Activated CD4-positive, alpha-beta memory T cell treated with anti-CD3 and anti-CD28 coated beads, Interleukin-2, amount 10 ng/mL, durations not matched to agents 7 days and 5 days (primary cell): ENCODE measurements at regions not wholly inside any gene's neighbourhood (a gene's known extent, or its start where the extent isn't known, plus 50 kb on each side); places are given as distances from the start of the nearest gene placed in this dataset.

Source experiments
- CTCF ChIA-PET: fragments of 350-600 bp; sonication (Branson Sonifier 250); formaldehyde crosslinking; loops from one replicate; lab custom pipeline; 2021; ENCODE audit warnings: antibody characterized with exemption, inconsistent platforms; lab: Charles Lee
- POLR2A ChIA-PET: fragments of 350-600 bp; sonication (Branson Sonifier 250); formaldehyde crosslinking; loops from one replicate; lab custom pipeline; 2021; ENCODE audit warnings: antibody characterized with exemption; lab: Charles Lee
- DNase-seq: peaks from one replicate; pipeline ENCODE4 v3.0.0-alpha.2; 2020
- H3K27ac Mint-ChIP-seq: one replicate; pipeline ENCODE4 v1.8.0; 2021; ENCODE audit warnings: mild to moderate bottlenecking, mixed read lengths
- H3K27me3 Mint-ChIP-seq: one replicate; pipeline ENCODE4 v1.8.0; 2021; ENCODE audit warnings: mixed read lengths
- H3K36me3 Mint-ChIP-seq: one replicate; pipeline ENCODE4 v1.8.0; 2021; ENCODE audit warnings: low read depth, mixed read lengths
- H3K4me1 Mint-ChIP-seq: one replicate; pipeline ENCODE4 v1.8.0; 2021; ENCODE audit warnings: mixed read lengths
- H3K4me3 Mint-ChIP-seq: one replicate; pipeline ENCODE4 v1.8.0; 2021; ENCODE audit warnings: mild to moderate bottlenecking, mixed read lengths
- H3K9me3 Mint-ChIP-seq: one replicate; pipeline ENCODE4 v1.8.0; 2021; ENCODE audit warnings: mixed read lengths

- H3K4me1 Mint-ChIP-seq = no peaks in the 10 kb centered on the region
- H3K27ac Mint-ChIP-seq = no peak overlapping the region
- no peak for DNase-seq
- no peaks in the 10 kb centered on the region for H3K27me3 Mint-ChIP-seq
- POLR2A ChIA-PET = no interaction called here
- CTCF ChIA-PET = no interaction called here
- no peaks in the 10 kb centered on the region for H3K36me3 Mint-ChIP-seq
- no peaks in the 10 kb centered on the region for H3K9me3 Mint-ChIP-seq
- H3K4me3 Mint-ChIP-seq = no peak overlapping the region
These were observed 51.3 kb downstream of the KRTAP19-8 start for GRCh38 chr21:30986965-30987364.

DNA sequence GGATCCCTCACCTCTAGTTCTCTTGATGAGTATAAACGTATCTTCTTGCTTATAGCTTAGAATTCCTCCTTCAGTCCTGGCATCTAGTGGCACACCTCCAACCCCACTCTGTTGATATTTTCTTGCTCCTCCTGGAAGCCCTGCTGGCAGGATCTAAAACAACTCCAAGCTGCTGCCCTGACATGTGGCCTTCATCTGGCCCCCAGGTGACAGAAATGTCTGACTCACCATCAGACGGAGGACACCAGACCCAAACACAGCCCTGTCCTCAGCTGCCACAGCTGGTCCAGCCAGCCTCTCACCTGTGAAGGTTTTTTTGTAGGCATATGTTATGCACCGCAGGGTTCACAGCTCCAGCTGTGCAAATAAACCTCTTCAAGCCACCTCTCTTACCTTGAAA, 53.4 kb downstream of the KRTAP19-8 start:
- Mint-ChIP-seq H3K36me3 (no peaks in the 10 kb centered on the region), H3K9me3 (no peaks in the 10 kb centered on the region), H3K27me3 (no peaks in the 10 kb centered on the region), H3K4me3 (no peak overlapping the region), H3K27ac (no peak overlapping the region), H3K4me1 (no peaks in the 10 kb centered on the region)
- ChIA-PET POLR2A (no interaction called here), CTCF (no interaction called here)
- DNase-seq = no peak

DNA sequence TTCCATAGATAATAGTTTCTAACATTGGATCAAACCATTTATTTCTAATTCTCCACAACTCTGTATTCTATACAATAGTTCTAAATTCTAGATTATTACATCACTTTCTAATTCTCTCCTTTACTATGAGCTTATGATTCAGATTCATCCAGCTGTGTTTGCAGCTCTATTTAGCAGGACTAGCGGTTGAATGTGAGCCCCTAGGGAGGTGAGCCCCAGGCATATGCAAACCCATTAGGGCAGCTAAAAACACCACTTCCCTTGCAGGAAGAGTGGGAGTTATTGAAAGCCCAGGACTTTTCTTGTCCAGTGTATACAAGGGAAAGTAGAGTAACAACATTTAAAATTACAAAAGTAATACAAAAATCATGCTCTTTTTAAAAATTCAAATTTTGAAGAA, 56.9 kb downstream of the KRTAP19-8 start:
- no peaks in the 10 kb centered on the region for H3K9me3 Mint-ChIP-seq
- H3K36me3 Mint-ChIP-seq = peaks cover 3% of the 10 kb centered on the region
- CTCF ChIA-PET = no interaction called here
- no peak overlapping the region for H3K4me3 Mint-ChIP-seq
- H3K27ac Mint-ChIP-seq = no peak overlapping the region
- POLR2A ChIA-PET = no interaction called here
- H3K4me1 Mint-ChIP-seq = peaks cover 11% of the 10 kb centered on the region
- no peak for DNase-seq
- no peaks in the 10 kb centered on the region for H3K27me3 Mint-ChIP-seq

DNA sequence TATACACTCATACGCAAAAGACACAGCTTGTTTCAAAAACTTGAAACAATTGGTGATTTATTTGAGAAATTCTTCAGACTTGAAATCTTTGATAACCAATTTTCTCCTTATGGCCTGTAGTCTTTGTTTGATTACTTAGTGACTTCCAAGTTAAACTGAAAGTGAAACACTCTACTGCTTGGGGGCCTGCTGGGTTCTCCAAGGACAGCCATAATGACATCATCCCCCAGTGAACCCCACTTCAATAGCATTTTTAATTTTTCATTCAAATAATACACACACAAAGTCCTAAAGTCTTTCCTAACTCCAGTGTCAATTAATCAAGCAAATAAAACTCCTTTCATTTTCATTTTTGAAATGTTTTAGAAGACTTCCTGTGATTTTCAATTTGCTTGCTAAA, 59.2 kb downstream of the KRTAP19-8 start:
- Mint-ChIP-seq H3K9me3 (no peaks in the 10 kb centered on the region), H3K4me3 (peak overlapping the region; percentile 6), H3K4me1 (peaks cover 11% of the 10 kb centered on the region), H3K27ac (peak overlapping the region; percentile 38), H3K27me3 (no peaks in the 10 kb centered on the region), H3K36me3 (peaks cover 3% of the 10 kb centered on the region)
- CTCF ChIA-PET = interaction anchor here (1.3 to 1.4 kb wide), 2 partner anchors 10 kb away, joined by 3 to 4 read pairs; no protein-coding TSS in a partner anchor
- POLR2A ChIA-PET = no interaction called here
- DNase-seq = no peak

DNA sequence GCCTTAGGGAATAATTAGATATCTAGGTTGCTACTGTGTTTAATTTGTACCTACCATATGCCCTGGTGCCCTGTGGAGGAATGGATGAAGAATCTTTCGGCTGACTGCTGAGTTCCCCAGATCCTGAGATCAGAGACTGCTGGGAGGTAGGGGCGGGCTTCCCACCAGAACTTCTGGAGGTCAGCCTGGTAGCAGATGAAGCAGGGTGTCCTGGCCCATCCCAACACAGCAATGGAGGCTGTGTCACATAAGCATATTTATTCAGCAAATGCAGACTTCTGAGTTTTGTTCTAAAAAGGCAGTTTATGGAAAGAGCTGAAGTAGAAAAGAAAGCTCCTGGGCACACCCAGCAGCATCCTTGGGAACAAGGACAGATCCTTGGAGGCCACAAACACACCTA, 74.0 kb downstream of the KRTAP19-8 start:
- no peaks in the 10 kb centered on the region for H3K36me3 Mint-ChIP-seq
- POLR2A ChIA-PET = no interaction called here
- H3K4me3 Mint-ChIP-seq = no peak overlapping the region
- CTCF ChIA-PET = no interaction called here
- H3K9me3 Mint-ChIP-seq = no peaks in the 10 kb centered on the region
- H3K27me3 Mint-ChIP-seq = peaks cover 4% of the 10 kb centered on the region
- H3K4me1 Mint-ChIP-seq = no peaks in the 10 kb centered on the region
- no peak for DNase-seq
- no peak overlapping the region for H3K27ac Mint-ChIP-seq

- Mint-ChIP-seq H3K9me3 (no peaks in the 10 kb centered on the region), H3K4me3 (no peak overlapping the region), H3K27me3 (peaks cover 4% of the 10 kb centered on the region), H3K36me3 (no peaks in the 10 kb centered on the region), H3K4me1 (no peaks in the 10 kb centered on the region), H3K27ac (no peak overlapping the region)
- no peak for DNase-seq
- ChIA-PET CTCF (no interaction called here), POLR2A (no interaction called here)
These were observed 74.8 kb downstream of the KRTAP19-8 start for GRCh38 chr21:30963502-30963901.

DNA sequence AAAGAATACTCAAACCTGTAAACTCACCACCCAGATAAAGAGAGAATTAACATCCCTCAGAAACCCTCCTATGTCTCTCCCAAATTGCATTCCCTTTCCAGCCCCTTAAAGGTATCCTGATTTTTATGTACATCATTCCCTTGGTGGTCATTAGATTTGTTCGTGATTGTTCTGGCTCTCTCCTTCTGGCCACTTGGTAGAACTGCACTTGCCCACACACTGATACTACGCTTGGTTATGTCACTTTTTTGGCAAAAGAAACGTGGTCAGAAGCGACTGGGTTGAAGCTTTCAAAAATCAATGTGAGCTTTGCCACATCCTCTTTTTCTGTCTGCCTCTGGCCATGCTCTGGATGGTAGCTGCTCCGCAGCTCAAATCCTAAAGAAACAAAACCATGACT, 76.3 kb downstream of the KRTAP19-8 start:
- Mint-ChIP-seq H3K9me3 (no peaks in the 10 kb centered on the region), H3K27ac (no peak overlapping the region), H3K4me3 (no peak overlapping the region), H3K27me3 (peaks cover 4% of the 10 kb centered on the region), H3K4me1 (no peaks in the 10 kb centered on the region), H3K36me3 (no peaks in the 10 kb centered on the region)
- POLR2A ChIA-PET = no interaction called here
- no peak for DNase-seq
- CTCF ChIA-PET = no interaction called here

DNA sequence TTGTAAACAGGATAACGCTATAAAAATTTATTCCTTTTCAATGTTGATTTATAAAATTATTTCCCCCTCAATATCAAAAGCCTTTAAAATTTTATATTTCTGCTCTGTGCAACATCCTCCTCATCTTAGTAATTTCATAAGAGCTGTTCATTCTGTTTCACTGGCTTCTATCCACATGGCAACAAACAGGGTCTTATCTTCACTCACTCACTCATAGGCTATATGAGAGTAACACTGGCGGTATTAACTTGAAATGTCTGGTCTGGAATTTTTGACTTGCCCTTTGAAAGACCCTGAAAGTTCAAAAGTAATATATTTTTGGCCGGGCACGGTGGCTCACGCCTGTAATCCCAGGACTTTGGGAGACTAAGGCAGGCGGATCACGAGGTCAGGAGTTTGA, 77.4 kb upstream of the KRTAP11-1 start:
- Mint-ChIP-seq H3K4me1 (no peaks in the 10 kb centered on the region), H3K36me3 (no peaks in the 10 kb centered on the region), H3K4me3 (no peak overlapping the region), H3K27ac (no peak overlapping the region), H3K9me3 (no peaks in the 10 kb centered on the region), H3K27me3 (peaks cover 3% of the 10 kb centered on the region)
- DNase-seq = no peak
- ChIA-PET POLR2A (no interaction called here), CTCF (no interaction called here)

DNA sequence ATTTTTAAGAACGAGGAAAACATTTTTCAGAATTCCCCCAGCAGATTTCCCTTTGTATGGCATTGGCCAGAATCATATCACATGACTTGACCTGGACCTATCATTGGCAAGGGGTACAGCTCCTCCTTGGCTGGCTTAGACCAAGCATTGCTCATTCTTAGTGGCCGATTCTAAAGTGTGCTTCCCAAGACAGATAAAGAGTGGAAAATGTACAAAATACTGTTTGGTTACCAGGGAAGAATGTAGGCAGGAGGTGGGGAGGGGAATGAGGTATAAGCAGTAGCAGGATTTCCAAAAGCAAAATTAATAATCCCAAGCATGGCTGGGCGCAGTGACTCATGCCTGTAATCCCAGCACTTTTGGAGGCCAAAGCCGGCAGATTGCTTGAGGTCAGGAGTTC, 75.6 kb upstream of the KRTAP11-1 start:
- Mint-ChIP-seq H3K27me3 (peaks cover 3% of the 10 kb centered on the region), H3K4me3 (no peak overlapping the region), H3K36me3 (no peaks in the 10 kb centered on the region), H3K9me3 (no peaks in the 10 kb centered on the region), H3K27ac (no peak overlapping the region), H3K4me1 (no peaks in the 10 kb centered on the region)
- DNase-seq = no peak
- POLR2A ChIA-PET = no interaction called here
- CTCF ChIA-PET = no interaction called here

DNA sequence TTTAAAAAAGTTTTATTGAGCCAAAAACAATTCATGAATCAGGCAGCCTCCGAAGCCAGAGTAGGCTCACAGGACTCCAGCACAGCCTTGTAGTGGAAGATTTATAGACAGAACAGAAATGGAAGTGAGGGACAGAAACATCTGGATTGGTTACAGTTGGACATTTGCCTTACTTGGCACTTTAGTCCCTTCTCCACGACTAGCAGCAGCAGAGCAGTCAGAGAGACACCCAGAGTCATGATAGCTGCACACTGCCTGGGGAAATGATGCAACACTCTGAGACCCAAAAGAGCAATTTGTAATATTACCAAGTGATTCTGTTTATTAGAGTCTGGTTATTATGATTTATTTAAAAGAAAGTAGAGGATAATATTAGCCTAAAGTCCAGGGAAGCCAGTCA, 72.2 kb upstream of the KRTAP11-1 start:
- DNase-seq = no peak
- no peak overlapping the region for H3K27ac Mint-ChIP-seq
- no peaks in the 10 kb centered on the region for H3K9me3 Mint-ChIP-seq
- no peaks in the 10 kb centered on the region for H3K36me3 Mint-ChIP-seq
- ChIA-PET POLR2A (no interaction called here), CTCF (no interaction called here)
- no peaks in the 10 kb centered on the region for H3K4me1 Mint-ChIP-seq
- H3K4me3 Mint-ChIP-seq = no peak overlapping the region
- H3K27me3 Mint-ChIP-seq = peaks cover 6% of the 10 kb centered on the region

DNA sequence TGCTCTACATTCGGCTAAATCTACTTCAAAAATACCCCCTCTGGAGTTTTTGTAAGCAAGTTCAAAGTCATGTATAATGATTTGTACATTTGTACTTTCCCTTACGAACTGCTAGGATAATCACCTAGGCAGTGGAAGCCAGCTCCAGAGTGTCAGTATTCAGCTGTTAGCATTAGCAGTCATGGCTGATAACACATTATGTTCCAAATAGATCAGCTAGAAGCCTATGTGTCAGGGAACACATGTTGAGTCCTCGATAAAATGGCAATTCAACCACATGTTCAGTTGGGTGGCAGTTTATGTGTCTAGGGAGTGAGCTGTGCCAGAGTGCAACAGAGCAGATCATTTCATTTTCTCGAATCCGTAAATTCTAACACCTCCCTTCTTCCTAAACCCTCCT, 65.8 kb upstream of the KRTAP11-1 start:
- CTCF ChIA-PET = no interaction called here
- Mint-ChIP-seq H3K27me3 (peaks cover 6% of the 10 kb centered on the region), H3K36me3 (no peaks in the 10 kb centered on the region), H3K4me1 (no peaks in the 10 kb centered on the region), H3K4me3 (no peak overlapping the region), H3K9me3 (no peaks in the 10 kb centered on the region), H3K27ac (no peak overlapping the region)
- POLR2A ChIA-PET = interaction anchor here (0.6 to 0.7 kb wide), 2 partner anchors 27 to 28 kb away, joined by 3 read pairs; no protein-coding TSS in a partner anchor
- no peak for DNase-seq

- H3K27me3 Mint-ChIP-seq = peaks cover 3% of the 10 kb centered on the region
- DNase-seq = no peak
- no peaks in the 10 kb centered on the region for H3K36me3 Mint-ChIP-seq
- H3K27ac Mint-ChIP-seq = no peak overlapping the region
- no peak overlapping the region for H3K4me3 Mint-ChIP-seq
- H3K4me1 Mint-ChIP-seq = no peaks in the 10 kb centered on the region
- POLR2A ChIA-PET = no interaction called here
- CTCF ChIA-PET = no interaction called here
- no peaks in the 10 kb centered on the region for H3K9me3 Mint-ChIP-seq
These were observed 62.5 kb upstream of the KRTAP11-1 start for GRCh38 chr21:30943920-30944319.

GRCh38 chr21:30943243-30943642, 61.9 kb upstream of the KRTAP11-1 start:
- H3K27me3 Mint-ChIP-seq = peaks cover 3% of the 10 kb centered on the region
- POLR2A ChIA-PET = no interaction called here
- CTCF ChIA-PET = no interaction called here
- H3K36me3 Mint-ChIP-seq = no peaks in the 10 kb centered on the region
- no peak overlapping the region for H3K27ac Mint-ChIP-seq
- H3K9me3 Mint-ChIP-seq = no peaks in the 10 kb centered on the region
- no peaks in the 10 kb centered on the region for H3K4me1 Mint-ChIP-seq
- no peak overlapping the region for H3K4me3 Mint-ChIP-seq
- DNase-seq = no peak

DNA sequence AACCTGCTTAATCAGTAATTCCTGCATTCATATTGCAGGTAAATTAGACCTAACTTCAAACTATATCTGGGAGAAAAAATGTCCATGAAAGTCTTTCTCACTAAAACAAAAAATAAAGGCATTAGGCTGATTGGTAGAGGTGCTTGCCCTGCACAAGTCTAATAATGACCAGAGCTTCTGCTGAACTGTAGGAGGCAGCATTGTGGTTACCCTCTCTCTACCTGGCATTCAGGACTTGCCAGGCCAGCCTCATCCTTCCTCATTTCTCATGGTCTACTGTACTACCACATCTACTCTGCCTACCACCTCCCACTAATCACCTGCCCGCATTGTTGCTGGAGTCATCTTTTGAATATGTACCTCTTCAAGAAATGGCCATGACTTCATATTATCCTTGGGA, 60.8 kb upstream of the KRTAP11-1 start:
- DNase-seq = no peak
- Mint-ChIP-seq H3K9me3 (peaks cover 2% of the 10 kb centered on the region), H3K27me3 (peaks cover 3% of the 10 kb centered on the region), H3K27ac (no peak overlapping the region), H3K4me3 (no peak overlapping the region), H3K36me3 (no peaks in the 10 kb centered on the region), H3K4me1 (no peaks in the 10 kb centered on the region)
- ChIA-PET CTCF (no interaction called here), POLR2A (no interaction called here)

GRCh38 chr21:30936207-30936606, 54.8 kb upstream of the KRTAP11-1 start:
- Mint-ChIP-seq H3K27ac (no peak overlapping the region), H3K36me3 (no peaks in the 10 kb centered on the region), H3K4me3 (no peak overlapping the region), H3K4me1 (no peaks in the 10 kb centered on the region), H3K9me3 (peaks cover 4% of the 10 kb centered on the region), H3K27me3 (no peaks in the 10 kb centered on the region)
- no peak for DNase-seq
- ChIA-PET CTCF (no interaction called here), POLR2A (no interaction called here)
